ENCODE measurements at regions not wholly inside any gene's neighbourhood (a gene's known extent, or its start where the extent isn't known, plus 50 kb on each side); places are given as distances from the start of the nearest gene placed in this dataset.
"Not testable (repeated sequence)": the region's sequence is repeated elsewhere in the genome, so short reads cannot be mapped to it uniquely, and the experiment has no call there.

- no peak for DNase-seq (ENCODE audit: low read depth, low spot score)
These were observed 642.4 kb downstream of the GOLGA6L6 start for GRCh38 chr15:19899021-19899824.

DNA sequence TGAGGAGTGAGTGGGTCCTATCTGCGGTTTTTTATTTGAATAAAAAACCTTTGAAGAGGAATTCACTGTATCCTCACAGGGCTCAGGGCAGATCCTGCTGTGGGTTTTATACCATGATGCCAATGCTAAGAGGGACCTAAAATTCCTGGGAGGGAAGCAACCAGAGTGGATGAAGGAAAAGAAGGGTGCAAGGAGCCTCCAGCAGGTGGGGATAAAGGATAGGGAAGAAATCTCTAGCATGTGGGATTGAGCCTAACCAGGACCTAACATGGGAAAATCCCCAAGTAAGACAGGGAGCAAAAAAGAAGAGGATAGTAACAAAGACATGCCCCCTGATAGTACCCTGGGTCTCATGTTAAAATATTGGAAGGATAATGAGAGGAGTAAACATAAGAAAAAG, 652.8 kb downstream of the GOLGA6L6 start:
- DNase-seq (ENCODE audit: low read depth, low spot score) = not testable (repeated sequence)

DNA sequence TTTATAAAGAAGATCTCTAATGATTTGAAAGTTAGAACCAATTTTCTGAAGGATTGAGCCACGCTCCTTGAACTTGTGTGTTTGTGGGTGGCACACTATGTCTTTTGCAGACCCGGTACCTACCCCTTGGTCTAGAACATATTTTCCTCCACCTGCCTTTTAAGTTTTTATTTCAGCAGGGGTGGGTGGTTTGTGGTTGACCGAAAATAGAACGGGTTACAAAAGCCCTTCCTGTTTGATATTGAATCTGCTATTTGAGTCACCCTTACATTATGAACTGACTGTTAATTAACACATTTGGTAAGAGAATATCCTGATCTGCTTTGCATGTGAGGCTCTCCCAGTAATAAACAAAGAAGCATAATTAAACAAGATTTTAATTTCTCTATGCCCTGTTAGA, 697.5 kb downstream of the GOLGA6L6 start:
- DNase-seq (ENCODE audit: low read depth, low spot score) = not testable (repeated sequence)
